Retina (tissue), 1 donor: ENCODE measurements at regions not wholly inside any gene's neighbourhood (a gene's known extent, or its start where the extent isn't known, plus 50 kb on each side); places are given as distances from the start of the nearest gene placed in this dataset.

Experiments used
- DNase-seq: peaks from one replicate; pipeline ENCODE4 v3.0.0-alpha.2; 2016

- DNase-seq, result no peak
Measured at GRCh38 chr12:88251798-88252197, 109.7 kb downstream of the TMTC3 start.

- DNase-seq, result no peak
Measured at GRCh38 chr12:88253371-88253978, 111.4 kb downstream of the TMTC3 start.

DNA sequence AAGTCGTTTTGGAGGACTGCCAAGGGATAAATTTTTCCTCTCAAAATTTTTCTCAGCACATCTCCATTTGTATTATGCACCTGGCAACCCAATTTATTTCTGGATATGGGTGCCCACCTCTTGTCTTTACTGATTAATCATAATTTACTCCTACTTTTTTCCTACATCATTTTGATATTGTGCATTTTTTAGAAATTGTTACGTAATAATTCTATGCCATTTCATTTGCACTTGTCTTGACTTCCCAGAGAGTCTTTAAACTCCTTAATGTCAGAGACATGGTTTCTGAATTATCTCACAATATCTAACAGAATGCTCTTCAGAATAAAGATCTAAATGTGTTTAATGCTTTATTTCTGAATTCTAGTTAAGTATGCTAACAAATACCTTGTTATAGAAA lies 113.1 kb downstream of the TMTC3 start:
- no peak for DNase-seq

GRCh38 chr12:88255847-88256246 lies 113.7 kb downstream of the TMTC3 start:
- DNase-seq, result no peak

- DNase-seq, result no peak
Measured at GRCh38 chr12:88258396-88258795, 116.3 kb downstream of the TMTC3 start.

GRCh38 chr12:88266806-88267360 lies 124.8 kb downstream of the TMTC3 start:
- DNase-seq, result no peak

- DNase-seq, result no peak
Measured at GRCh38 chr12:88267630-88268029, 125.5 kb downstream of the TMTC3 start.

- no peak for DNase-seq
Measured at GRCh38 chr12:88272456-88272855, 130.3 kb downstream of the TMTC3 start.

DNA sequence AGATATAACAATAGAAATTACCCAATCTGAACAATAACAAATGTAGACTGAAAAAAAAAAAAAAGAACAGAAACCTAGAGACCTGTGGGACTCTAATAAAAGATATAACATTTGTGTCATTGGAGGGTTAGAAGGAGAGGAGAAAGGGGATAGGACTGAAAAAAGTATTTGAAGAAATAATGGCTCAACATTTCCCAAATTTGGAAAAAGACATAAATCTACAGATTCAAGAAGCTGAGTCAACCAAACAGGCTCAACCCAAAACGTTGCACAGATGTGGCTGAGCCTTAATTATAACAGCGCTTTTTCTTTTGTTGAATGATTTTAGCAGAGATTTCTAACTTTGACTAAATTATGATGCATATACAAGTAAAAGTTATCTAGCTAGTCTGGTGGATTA lies 131.3 kb downstream of the TMTC3 start:
- no peak for DNase-seq

DNA sequence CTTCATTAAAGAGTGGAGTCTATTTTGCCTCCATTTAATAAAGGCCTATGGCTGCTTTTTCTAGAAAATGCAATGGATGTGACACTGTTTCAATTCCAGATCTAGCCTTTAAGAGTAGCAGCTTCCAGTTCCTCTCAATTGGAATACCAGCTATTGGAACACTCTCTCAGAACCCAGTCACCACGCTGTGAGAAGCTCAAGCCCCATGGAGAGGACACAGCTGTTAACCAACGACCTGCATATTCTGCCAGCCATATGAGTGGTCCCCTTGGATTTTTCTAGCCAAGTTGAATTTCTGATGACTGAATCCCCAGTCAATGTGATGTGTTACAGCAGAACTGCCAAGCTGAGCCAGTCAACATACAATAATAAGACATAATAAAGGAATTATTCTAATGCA lies 131.8 kb downstream of the TMTC3 start:
- DNase-seq, result no peak

DNA sequence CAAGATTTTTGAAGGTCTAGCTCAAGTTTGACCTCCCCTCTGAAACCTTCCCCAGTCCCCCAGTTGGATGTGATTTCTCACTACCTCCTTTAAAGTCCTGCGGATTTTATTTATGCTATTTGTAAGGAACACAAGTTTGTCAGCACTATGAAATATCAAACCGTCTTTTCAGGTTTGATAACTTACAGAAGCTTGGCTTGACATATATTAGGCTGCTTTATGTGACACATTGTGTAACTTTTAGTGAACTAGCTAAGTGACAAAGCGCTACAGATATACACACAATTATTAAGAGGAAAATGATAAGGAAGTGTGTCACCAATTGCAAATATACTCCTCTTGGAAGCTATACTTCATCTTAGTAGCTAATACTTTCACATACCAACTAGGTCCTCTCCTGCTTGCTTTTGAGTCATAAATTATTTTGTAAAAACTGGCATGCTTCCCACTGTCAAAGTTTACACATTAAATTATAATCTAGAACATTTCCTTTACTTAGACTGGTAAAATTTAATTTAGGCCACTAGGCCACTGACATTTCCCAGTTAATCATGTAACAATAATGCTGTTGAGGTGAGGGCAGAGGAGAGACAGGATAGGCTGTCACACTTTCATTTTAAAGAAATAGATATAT lies 149.5 kb downstream of the TMTC3 start:
- DNase-seq, result no peak

DNA sequence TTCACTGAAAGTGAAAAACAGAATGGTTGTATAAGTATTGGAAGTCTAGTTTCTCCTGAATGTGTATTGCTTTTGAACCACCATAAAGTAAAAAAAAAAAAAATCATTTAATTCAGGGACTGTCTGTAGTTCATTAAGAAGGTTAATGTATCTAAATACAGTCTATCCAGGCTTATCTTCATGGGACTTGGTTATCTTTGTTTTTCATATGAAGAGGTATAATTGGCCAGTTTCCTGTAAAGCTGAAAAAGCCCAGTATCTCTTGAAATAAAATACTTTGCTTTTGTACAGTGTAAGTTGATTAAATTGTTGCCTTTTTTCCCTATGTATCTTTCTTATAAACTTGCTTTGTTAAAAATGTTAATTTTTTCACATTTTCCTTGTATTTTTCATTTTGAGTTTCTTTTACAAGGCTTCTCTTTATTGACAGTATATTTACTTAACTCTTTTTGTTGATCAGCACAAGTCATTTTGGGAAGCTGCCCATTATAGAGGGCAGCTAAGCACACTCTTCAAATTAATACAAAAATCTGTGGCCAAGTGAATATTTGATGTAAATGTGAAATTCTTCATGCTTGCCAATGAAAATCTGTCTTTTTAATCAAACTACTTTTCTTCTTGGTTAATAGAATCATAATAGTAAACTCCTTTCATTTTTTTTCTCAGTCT lies 156.0 kb downstream of the TMTC3 start:
- DNase-seq, result no peak

- DNase-seq, result no peak
Measured at GRCh38 chr12:88298761-88299242, 156.7 kb downstream of the TMTC3 start.

DNA sequence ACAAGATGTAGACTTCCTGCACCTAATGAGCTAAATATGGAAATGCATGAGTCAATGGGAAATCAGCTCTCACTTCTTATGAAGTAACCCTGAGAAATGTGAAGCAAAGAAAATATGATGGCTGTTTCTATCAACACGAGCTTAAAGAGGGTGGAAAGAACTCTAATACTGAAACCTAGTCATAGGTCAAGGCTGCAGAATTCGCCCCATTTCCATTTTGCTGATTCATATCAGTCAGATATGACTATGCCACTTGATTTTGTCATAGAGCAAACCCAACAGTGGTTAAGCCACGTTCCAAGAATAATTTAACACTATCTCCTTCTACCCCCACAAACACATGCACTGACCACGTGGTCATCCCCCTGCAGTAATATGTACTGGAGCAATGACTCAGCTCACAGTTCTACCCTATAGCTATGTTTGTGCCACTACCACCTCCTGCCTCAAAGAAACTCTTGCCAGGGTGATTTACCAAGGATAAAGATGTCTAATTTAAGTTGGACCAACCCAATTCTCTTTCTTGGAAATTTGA lies 157.5 kb downstream of the TMTC3 start:
- DNase-seq, result no peak

- no peak for DNase-seq
Measured at GRCh38 chr12:88300931-88301330, 158.8 kb downstream of the TMTC3 start.

- no peak for DNase-seq
Measured at GRCh38 chr12:88303335-88303734, 161.2 kb downstream of the TMTC3 start.

DNA sequence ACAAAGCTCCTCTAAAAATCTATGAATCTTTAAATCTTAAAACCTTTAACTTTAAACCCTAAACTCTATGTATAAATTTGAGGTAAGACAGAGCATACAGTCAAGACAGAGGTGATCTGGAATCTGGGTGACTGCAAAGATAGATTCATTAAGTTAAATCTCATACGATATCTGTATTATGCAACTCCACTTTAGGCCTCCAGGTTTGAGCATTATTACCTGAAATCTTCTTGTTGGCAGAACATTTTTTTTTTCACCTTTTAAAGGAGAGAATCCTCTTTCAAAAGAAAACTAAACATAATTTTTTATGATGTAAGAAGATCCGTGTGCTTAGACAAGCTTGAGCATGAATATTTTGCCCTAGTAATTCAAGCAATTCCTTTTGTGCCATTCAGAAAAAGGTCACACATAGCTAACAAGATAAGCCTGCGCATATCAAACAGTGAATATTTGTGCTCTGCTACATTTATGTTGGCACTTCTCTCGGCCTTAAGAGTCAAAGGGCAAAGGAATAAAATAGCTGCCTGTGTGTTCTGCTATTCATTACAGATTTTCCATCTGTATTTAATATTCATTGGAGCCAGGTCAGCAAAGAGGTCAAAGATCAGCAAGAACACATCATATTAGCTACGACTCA lies 163.3 kb downstream of the TMTC3 start:
- DNase-seq, result no peak

- DNase-seq, result no peak
Measured at GRCh38 chr12:88306471-88307069, 164.5 kb downstream of the TMTC3 start.

DNA sequence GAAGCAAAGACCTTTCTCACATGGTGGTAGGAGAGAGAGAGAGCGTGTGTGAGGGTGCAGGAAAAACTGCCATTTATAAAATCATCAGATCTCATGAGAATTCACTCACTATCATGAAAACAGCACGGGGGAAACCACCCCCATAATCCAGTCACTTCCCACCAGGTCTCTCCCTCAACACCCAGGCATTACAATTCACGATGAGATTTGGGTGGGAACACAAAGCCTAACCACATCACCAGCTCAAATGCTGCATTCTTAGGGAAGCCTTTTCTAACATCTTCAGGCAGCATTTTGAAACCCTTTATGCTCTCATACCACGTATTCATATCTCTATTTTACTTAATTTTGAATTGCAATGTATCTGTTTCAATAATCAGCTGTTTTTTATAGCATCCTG lies 165.9 kb downstream of the TMTC3 start:
- no peak for DNase-seq

DNA sequence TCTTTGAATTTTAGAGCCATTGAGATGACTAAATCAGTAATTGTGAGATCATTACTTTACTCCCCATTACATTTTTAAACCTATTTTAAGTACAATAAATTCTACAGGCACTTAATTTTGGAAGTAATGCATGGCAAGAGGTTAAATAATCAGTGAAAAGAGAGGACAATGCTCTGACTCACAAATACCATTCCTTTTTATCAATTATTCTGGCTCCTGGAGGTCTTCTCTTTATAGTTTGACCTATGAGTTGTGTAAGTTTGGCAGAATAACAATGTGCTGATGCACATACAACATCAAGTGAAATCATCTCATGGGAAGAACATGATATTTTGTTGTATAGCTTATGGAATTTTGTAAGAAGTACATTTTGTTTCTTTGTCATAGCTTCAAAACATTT lies 166.7 kb downstream of the TMTC3 start:
- DNase-seq, result no peak

DNA sequence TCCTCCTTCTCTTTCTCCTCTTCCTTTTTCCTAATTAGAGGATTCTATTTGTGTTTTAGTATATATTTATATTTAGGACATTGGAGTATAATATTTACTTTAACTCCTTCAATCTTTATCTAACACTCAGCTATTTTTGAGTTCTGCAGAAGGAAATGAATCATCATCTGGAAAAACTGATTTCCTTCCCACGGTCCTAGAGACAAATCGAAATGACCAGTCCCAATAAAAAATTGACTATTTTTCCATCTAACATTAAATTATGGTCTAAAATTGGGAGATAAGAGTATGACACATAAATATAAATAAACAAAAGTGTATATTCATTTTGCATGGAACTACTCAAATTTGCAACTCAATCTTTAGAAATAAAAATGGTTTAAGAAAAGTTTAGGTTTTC lies 167.4 kb downstream of the TMTC3 start:
- DNase-seq, result no peak

DNA sequence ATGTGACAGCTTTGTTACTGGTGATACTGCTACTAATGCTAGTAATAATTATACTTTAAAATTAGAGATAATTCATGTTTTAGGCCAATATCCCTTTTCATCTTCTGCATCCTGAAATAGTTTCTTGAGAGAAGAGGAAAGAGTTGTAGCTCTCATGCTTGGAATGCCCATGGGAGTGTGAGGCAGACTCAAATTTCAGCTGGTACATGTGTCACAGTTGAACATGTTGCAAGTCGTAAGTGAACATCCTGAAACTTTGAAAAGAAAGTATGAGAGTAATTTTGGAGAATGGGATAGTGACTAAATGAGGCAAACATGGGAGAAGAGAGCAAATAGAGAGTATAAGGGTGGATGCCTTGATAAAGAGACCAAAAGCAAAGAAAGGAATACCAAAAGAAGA lies 168.0 kb downstream of the TMTC3 start:
- no peak for DNase-seq

DNA sequence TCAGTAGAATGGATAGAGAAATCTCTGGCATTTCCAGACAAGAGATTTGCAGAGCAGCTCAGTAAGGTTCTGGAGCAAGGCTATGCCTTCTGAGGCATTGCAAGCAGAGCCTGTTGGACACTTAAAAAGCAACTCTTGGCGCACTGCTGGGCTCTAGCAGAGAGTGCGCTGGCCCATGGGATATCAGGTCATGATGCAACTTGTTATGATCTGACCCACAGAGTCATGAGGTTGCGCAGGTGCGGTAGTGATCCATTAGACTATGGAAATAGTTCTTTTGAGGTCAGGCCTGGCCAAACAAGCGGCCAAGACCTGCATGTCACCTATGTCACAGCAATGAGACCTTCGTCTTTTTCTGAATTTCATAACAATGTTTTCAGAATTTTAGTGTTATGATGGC lies 168.6 kb downstream of the TMTC3 start:
- no peak for DNase-seq
